NCI-H2171 treated with DMSO at 0.1 percent for 48 hours (cell line): ENCODE measurements at regions not wholly inside any gene's neighbourhood (a gene's known extent, or its start where the extent isn't known, plus 50 kb on each side); places are given as distances from the start of the nearest gene placed in this dataset.

Experiments
- DNase-seq: peaks from one replicate; lab custom pipeline; 2025; lab: John Stamatoyannopoulos, UW

- no peak for DNase-seq
Observed at GRCh38 chr5:90191352-90192045, 218.1 kb downstream of the CETN3 start.

GRCh38 chr5:90185897-90186468, 223.6 kb downstream of the CETN3 start:
- no peak for DNase-seq

- no peak for DNase-seq
Observed at GRCh38 chr5:90184764-90185163, 224.8 kb downstream of the CETN3 start.

DNA sequence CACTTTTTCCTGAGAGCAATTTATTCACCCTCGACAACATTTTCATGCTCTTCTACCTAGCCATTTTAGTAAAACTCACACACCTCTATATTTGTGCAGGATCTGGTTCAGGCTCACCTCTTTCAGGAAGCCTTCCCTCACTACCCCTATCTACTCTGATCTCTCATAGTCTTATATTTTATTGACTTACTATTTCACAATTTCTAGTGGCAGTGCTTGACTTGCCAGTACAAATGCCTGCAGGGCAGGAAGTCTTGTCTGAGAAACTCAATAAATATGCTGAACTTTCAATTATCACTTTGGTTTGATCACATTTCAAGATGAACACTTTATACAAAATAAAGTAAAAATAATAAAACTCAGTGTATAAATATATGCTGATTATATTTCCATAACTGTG, 226.8 kb downstream of the CETN3 start:
- DNase-seq = no peak

- no peak for DNase-seq
Observed at GRCh38 chr5:90174236-90174635, 235.3 kb downstream of the CETN3 start.

DNA sequence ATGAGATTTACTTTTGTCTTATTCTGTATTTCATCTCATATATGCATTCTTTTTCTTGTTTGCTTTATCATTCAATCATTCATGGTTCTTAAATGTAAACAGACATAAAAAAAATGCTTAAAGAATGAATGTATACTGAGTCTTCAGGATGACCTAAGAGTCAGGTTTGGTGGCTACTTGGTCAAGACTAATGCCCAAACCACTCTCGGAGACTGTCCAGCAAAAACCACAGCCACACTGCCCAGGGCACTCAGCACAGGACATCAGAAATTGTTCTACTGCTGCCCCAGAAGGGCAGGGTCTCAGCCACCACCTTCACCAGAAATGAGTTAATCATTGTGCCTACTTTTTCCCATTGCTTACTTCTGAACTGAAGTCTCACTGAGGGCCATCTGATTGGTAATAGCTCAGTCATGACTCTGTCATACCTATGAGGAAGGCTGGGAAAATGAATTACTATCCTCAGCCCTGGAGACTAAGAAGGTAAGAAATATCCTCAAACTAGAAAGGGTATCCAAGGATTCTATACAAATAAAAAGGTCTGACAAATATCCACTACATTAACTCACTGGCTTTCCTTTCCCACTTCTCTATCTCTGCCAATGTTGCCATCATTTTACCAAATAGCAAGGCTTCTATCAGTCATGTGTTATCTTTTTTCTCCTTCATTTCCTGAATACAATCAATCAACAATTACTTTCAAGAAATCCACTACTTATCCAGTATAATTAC, 236.1 kb downstream of the CETN3 start:
- no peak for DNase-seq

GRCh38 chr5:90171466-90171865, 238.1 kb downstream of the CETN3 start:
- no peak for DNase-seq

GRCh38 chr5:90170261-90170660, 239.3 kb downstream of the CETN3 start:
- DNase-seq = no peak

GRCh38 chr5:90169078-90169477, 240.5 kb downstream of the CETN3 start:
- DNase-seq = no peak

- DNase-seq = no peak
Observed at GRCh38 chr5:90168399-90168798, 241.2 kb downstream of the CETN3 start.

DNA sequence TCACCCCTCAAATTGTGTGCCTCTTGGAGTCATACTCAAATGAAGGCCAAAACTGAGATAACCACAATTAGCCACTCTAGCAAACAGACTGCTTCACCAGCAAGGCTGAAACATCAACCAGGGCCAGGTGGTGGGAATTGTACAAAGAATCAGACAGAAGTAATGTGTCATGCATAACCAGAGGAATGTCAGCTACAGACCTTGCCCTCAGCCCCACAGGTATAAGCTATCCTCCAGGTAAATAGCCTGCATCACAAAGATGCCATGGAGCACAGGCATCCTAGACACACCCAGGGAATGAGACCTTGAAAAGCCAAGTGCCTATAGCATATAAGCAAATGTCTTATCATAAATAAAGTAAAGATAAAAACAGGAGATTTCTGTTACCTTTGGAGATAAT, 242.7 kb downstream of the CETN3 start:
- DNase-seq = no peak

DNA sequence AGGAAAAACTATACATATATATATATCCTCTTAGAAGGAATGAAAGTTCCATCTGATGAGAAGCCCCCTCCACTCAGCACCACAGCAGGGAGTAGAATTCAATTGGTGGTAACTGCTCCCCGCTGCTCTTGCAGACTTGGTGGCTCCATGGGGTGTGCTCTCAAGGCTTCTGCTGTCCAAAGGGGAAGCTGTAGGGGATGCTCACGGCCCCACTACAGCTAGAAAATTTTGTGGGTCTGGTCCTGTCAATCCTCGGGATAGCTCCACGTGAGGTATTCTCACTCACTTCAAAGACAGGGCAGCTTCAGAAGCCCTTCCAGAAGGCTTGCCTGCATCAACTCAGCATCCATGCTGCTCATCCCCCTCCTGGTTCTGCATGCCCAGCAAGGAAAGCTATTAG, 247.2 kb downstream of the CETN3 start:
- no peak for DNase-seq

- DNase-seq = no peak
Observed at GRCh38 chr5:90161414-90161813, 248.1 kb downstream of the CETN3 start.

GRCh38 chr5:90158131-90158530, 251.4 kb downstream of the CETN3 start:
- DNase-seq = no peak

- DNase-seq = no peak
Observed at GRCh38 chr5:90153031-90153430, 256.5 kb downstream of the CETN3 start.

GRCh38 chr5:90144625-90145327, 264.8 kb downstream of the CETN3 start:
- DNase-seq = no peak

DNA sequence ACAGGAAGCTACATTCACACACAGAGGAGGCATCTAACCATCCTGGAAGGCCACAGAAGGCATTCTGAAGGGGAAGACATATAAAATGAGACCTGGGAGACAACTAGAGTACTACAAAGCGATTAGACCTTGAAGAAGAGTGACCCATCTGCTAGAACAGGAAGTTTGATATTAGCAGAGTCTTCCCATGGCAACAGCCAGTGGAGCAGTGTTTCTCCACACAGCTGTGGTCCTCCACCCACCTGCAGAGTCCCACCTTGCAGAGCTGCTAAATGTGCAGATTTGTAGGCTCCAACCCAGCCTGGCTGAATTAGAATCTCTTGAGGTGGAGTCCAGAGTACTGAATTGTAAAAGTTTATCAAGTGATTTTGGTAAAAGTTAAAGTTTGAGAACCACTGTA, 267.0 kb downstream of the CETN3 start:
- no peak for DNase-seq

DNA sequence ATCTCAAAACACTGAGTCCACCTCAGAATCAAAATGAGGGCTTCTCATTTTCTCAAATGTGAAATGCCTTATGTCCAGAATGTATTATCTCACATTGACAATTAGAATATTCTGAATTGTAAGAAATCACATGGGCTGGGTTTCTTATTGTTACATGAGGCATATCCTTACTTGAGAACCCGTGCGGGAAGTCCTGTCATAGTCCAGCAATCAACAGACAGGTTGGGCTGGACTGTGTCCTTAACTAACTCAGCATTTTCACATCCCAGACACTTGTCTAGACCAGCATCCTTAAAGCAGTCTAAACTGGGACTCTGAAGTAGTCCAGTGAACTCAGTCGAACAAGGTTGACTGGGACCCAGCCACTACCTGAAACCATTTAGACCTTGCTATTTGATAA, 267.6 kb downstream of the CETN3 start:
- DNase-seq = no peak

DNA sequence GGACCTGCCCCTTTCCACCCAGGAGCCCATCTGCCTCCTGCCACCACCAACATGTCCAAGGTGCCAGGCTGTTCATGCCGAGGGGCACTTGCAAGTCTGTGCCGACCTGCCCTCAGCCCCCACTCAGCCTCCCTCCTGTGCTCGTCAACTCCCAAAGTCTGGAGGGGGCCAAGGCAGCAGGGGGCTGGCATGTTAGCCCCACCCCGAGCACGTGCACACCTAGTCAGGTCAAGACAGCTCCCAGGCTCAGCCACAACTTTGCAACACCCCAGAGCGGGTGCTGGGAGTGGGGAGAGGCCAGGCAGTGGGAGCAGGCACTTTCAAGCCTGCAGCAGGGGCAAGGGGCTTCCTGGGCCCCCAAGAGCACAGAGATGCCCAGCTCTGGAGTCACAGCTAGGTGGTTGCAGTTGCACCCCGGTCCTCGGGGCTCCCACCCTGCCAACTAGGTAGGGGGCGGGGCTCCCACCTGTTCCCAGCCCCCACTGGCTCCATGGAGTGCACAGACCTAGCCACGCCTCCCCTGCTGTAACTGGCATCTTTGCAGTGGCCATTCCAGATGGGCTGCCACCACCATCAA, 272.5 kb downstream of the CETN3 start:
- no peak for DNase-seq

GRCh38 chr5:90135779-90136378, 273.7 kb downstream of the CETN3 start:
- DNase-seq = no peak

- no peak for DNase-seq
Observed at GRCh38 chr5:90134892-90135291, 274.7 kb downstream of the CETN3 start.

GRCh38 chr5:90134381-90134780, 275.2 kb downstream of the CETN3 start:
- no peak for DNase-seq
